Hepatocyte (in vitro differentiated cells): ENCODE measurements at regions not wholly inside any gene's neighbourhood (a gene's known extent, or its start where the extent isn't known, plus 50 kb on each side); places are given as distances from the start of the nearest gene placed in this dataset.

Source experiments
- CTCF ChIP-seq: fragments of 200-600 bp; sonication (generic); IDR thresholded peaks from 2 replicates; pipeline ENCODE4 v1.5.1; 2016; ENCODE audit warnings: antibody characterized with exemption, mild to moderate bottlenecking; ENCODE audit not compliant: poor library complexity
- EZH2 ChIP-seq: fragments of 200-600 bp; sonication (generic); IDR thresholded peaks from 2 replicates; pipeline ENCODE4 v1.6.1; 2016; ENCODE audit warnings: antibody characterized with exemption, mild to moderate bottlenecking, borderline replicate concordance
- EZH2phosphoT487 ChIP-seq: fragments of 200-600 bp; sonication (generic); IDR thresholded peaks from one replicate; pipeline ENCODE4 v1.6.1; 2018; ENCODE audit warnings: antibody characterized with exemption, mild to moderate bottlenecking, low read depth, moderate library complexity; ENCODE audit not compliant: unreplicated experiment, severe bottlenecking

DNA sequence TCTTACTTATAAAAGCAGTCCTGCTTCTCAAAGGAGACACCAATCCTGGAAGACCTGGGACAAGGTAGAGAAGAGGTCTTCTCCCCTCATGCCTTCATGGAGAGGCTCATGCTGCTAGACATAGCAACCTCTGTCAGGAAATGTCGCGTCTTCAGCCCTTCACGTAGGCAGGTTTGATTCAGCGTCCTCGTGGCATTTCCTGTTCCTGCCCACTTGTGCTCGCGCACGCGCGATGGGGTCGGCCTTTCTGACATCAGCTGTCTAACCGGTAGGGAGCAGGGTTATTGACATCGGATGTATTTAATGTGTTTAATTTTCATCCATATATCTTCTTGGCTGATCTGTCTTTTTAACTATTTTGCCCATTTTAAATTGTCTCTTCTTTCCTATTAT, 292.4 kb downstream of the THBS2 start:
- no peak for TF ChIP-seq CTCF
- no peak for TF ChIP-seq EZH2
- TF ChIP-seq EZH2phosphoT487 = no peak
